Naive B cell (primary cell): ENCODE measurements at regions not wholly inside any gene's neighbourhood (a gene's known extent, or its start where the extent isn't known, plus 50 kb on each side); places are given as distances from the start of the nearest gene placed in this dataset.
"Not testable (repeated sequence)": the region's sequence is repeated elsewhere in the genome, so short reads cannot be mapped to it uniquely, and the experiment has no call there.

Experiments used
- ATAC-seq, 2 donors: fragments of 150-1000 bp; cut with Tn5 transposase; 2 replicates each; pipeline ENCODE4 v1.10.0; 2021; ENCODE audit warnings: low read depth in 2 of 2, mild to moderate bottlenecking in 2 of 2, moderate library complexity in 2 of 2
- DNase-seq: peaks from one replicate; pipeline ENCODE4 v3.0.0; 2022
- H3K27ac Mint-ChIP-seq, 6 donors: one replicate each; pipeline ENCODE4 v1.8.0; 2020 to 2022; ENCODE audit warnings: mild to moderate bottlenecking in 6 of 6, mixed read lengths in 6 of 6, moderate library complexity in 5 of 6, inconsistent platforms in 2 of 6
- H3K27me3 Mint-ChIP-seq, 3 donors: one replicate each; pipeline ENCODE4 v1.8.0; 2021 to 2022; ENCODE audit warnings: mixed read lengths in 3 of 3, mild to moderate bottlenecking in 1 of 3
- H3K36me3 Mint-ChIP-seq, 2 donors: one replicate each; pipeline ENCODE4 v1.8.0; 2020 to 2022; ENCODE audit warnings: mixed read lengths in 2 of 2, inconsistent platforms in 1 of 2, mild to moderate bottlenecking in 1 of 2
- H3K4me1 Mint-ChIP-seq, 3 donors: one replicate each; pipeline ENCODE4 v1.8.0; 2020 to 2022; ENCODE audit warnings: mixed read lengths in 3 of 3, inconsistent platforms in 1 of 3, mild to moderate bottlenecking in 1 of 3, moderate library complexity in 1 of 3
- H3K4me3 Mint-ChIP-seq, 8 donors: one replicate each; pipeline ENCODE4 v1.8.0; 2020 to 2022; ENCODE audit warnings: mild to moderate bottlenecking in 8 of 8, mixed read lengths in 8 of 8, moderate library complexity in 8 of 8, inconsistent platforms in 2 of 8
- H3K9me3 Mint-ChIP-seq, 7 donors: one replicate each; pipeline ENCODE4 v1.8.0; 2020 to 2022; ENCODE audit warnings: mixed read lengths in 7 of 7, mild to moderate bottlenecking in 5 of 7, inconsistent platforms in 2 of 7, moderate library complexity in 1 of 7

GRCh38 chr4:28481565-28481964 is 1620.9 kb downstream of the STIM2 start:
- Mint-ChIP-seq H3K4me3 (no peak overlapping the region), H3K4me1 (no peaks in the 10 kb centered on the region), H3K27ac (no peak overlapping the region), H3K27me3 (no peaks in the 10 kb centered on the region), H3K9me3 (peaks cover 0 to 9% (median 4%) of the 10 kb centered on the region in 7 donors), H3K36me3 (no peaks in the 10 kb centered on the region)
- no peak for DNase-seq
- no peak for ATAC-seq

- peaks cover 0 to 11% (median 4%) of the 10 kb centered on the region in 7 donors for H3K9me3 Mint-ChIP-seq
- no peaks in the 10 kb centered on the region for H3K27me3 Mint-ChIP-seq
- no peak for DNase-seq
Observed at GRCh38 chr4:28482580-28483270, 1622.1 kb downstream of the STIM2 start.

GRCh38 chr4:28488021-28488420 is 1627.4 kb downstream of the STIM2 start:
- H3K27me3 Mint-ChIP-seq = no peaks in the 10 kb centered on the region
- H3K27ac Mint-ChIP-seq = no peak overlapping the region
- ATAC-seq (no peak), DNase-seq (no peak)
- peaks cover 0 to 11% (median 4%) of the 10 kb centered on the region in 7 donors for H3K9me3 Mint-ChIP-seq
- H3K4me1 Mint-ChIP-seq = no peaks in the 10 kb centered on the region
- no peak overlapping the region for H3K4me3 Mint-ChIP-seq
- H3K36me3 Mint-ChIP-seq = no peaks in the 10 kb centered on the region

More at GRCh38 chr4:28482580-28483270, 1622.1 kb downstream of the STIM2 start:
- Mint-ChIP-seq H3K27ac (no peak overlapping the region), H3K36me3 (no peaks in the 10 kb centered on the region), H3K4me3 (no peak overlapping the region), H3K4me1 (no peaks in the 10 kb centered on the region)
- no peak for ATAC-seq

- H3K27me3 Mint-ChIP-seq = no peaks in the 10 kb centered on the region
- H3K4me1 Mint-ChIP-seq = no peaks in the 10 kb centered on the region
- H3K4me3 Mint-ChIP-seq = no peak overlapping the region
- H3K27ac Mint-ChIP-seq = no peak overlapping the region
- H3K36me3 Mint-ChIP-seq = no peaks in the 10 kb centered on the region
- ATAC-seq = no peak
- no peak for DNase-seq
- H3K9me3 Mint-ChIP-seq = peaks cover 2 to 26% (median 5%) of the 10 kb centered on the region in 7 donors
Observed at GRCh38 chr4:28490669-28491068, 1630.0 kb downstream of the STIM2 start.

GRCh38 chr4:28505064-28505463 is 1644.4 kb downstream of the STIM2 start:
- no peak for DNase-seq
- H3K27ac Mint-ChIP-seq = no peak overlapping the region
- H3K4me1 Mint-ChIP-seq = no peaks in the 10 kb centered on the region
- no peak overlapping the region for H3K4me3 Mint-ChIP-seq
- ATAC-seq = no peak
- no peaks in the 10 kb centered on the region for H3K27me3 Mint-ChIP-seq
- H3K36me3 Mint-ChIP-seq = no peaks in the 10 kb centered on the region
- H3K9me3 Mint-ChIP-seq = peaks cover 0 to 12% (median 0%) of the 10 kb centered on the region in 7 donors

GRCh38 chr4:28508636-28509035 is 1648.0 kb downstream of the STIM2 start:
- H3K9me3 Mint-ChIP-seq = peaks cover 0 to 8% (median 1%) of the 10 kb centered on the region in 7 donors
- no peaks in the 10 kb centered on the region for H3K4me1 Mint-ChIP-seq
- ATAC-seq (no peak), DNase-seq (no peak)
- H3K4me3 Mint-ChIP-seq = no peak overlapping the region
- no peak overlapping the region for H3K27ac Mint-ChIP-seq
- no peaks in the 10 kb centered on the region for H3K36me3 Mint-ChIP-seq
- no peaks in the 10 kb centered on the region for H3K27me3 Mint-ChIP-seq

GRCh38 chr4:28514766-28515165 is 1654.1 kb downstream of the STIM2 start:
- not testable (repeated sequence) for H3K36me3 Mint-ChIP-seq, H3K4me3 Mint-ChIP-seq, H3K27me3 Mint-ChIP-seq, ATAC-seq, H3K4me1 Mint-ChIP-seq, H3K27ac Mint-ChIP-seq, DNase-seq
- H3K9me3 Mint-ChIP-seq = peaks cover 0 to 11% (median under 1%) of the 10 kb centered on the region in 7 donors

- no peaks in the 10 kb centered on the region for H3K4me1 Mint-ChIP-seq
- ATAC-seq = no peak
- no peaks in the 10 kb centered on the region for H3K27me3 Mint-ChIP-seq
- H3K4me3 Mint-ChIP-seq = no peak overlapping the region
- no peak overlapping the region for H3K27ac Mint-ChIP-seq
- H3K9me3 Mint-ChIP-seq = peaks cover 0 to 11% (median 2%) of the 10 kb centered on the region in 7 donors
- H3K36me3 Mint-ChIP-seq = no peaks in the 10 kb centered on the region
- DNase-seq = no peak
Observed at GRCh38 chr4:28518561-28519165, 1658.0 kb downstream of the STIM2 start.

GRCh38 chr4:28523681-28524190 is 1663.1 kb downstream of the STIM2 start:
- Mint-ChIP-seq H3K4me3 (no peak overlapping the region), H3K9me3 (peaks cover 0 to 9% (median 0%) of the 10 kb centered on the region in 7 donors), H3K27ac (no peak overlapping the region), H3K27me3 (no peaks in the 10 kb centered on the region), H3K4me1 (no peaks in the 10 kb centered on the region), H3K36me3 (no peaks in the 10 kb centered on the region)
- DNase-seq (no peak), ATAC-seq (no peak)

- Mint-ChIP-seq H3K27ac (no peak overlapping the region), H3K9me3 (peaks cover 0 to 10% (median 3%) of the 10 kb centered on the region in 7 donors), H3K4me3 (no peak overlapping the region), H3K27me3 (no peaks in the 10 kb centered on the region), H3K4me1 (no peaks in the 10 kb centered on the region), H3K36me3 (no peaks in the 10 kb centered on the region)
- no peak for ATAC-seq
- DNase-seq = no peak
Observed at GRCh38 chr4:28536124-28536523, 1675.5 kb downstream of the STIM2 start.

GRCh38 chr4:28545986-28546385 is 1685.3 kb downstream of the STIM2 start:
- Mint-ChIP-seq H3K36me3 (no peaks in the 10 kb centered on the region), H3K4me3 (no peak overlapping the region), H3K4me1 (no peaks in the 10 kb centered on the region), H3K9me3 (peaks cover 0 to 5% (median 2%) of the 10 kb centered on the region in 7 donors), H3K27ac (no peak overlapping the region), H3K27me3 (no peaks in the 10 kb centered on the region)
- ATAC-seq = no peak
- no peak for DNase-seq

GRCh38 chr4:28548136-28548535 is 1687.5 kb downstream of the STIM2 start:
- ATAC-seq (no peak), DNase-seq (no peak)
- no peaks in the 10 kb centered on the region for H3K36me3 Mint-ChIP-seq
- H3K27ac Mint-ChIP-seq = no peak overlapping the region
- H3K4me3 Mint-ChIP-seq = no peak overlapping the region
- no peaks in the 10 kb centered on the region for H3K27me3 Mint-ChIP-seq
- H3K4me1 Mint-ChIP-seq = no peaks in the 10 kb centered on the region
- H3K9me3 Mint-ChIP-seq = peaks cover 0 to 5% (median 0%) of the 10 kb centered on the region in 7 donors

- DNase-seq (no peak), ATAC-seq (no peak)
- no peaks in the 10 kb centered on the region for H3K27me3 Mint-ChIP-seq
- H3K9me3 Mint-ChIP-seq = peaks cover 0 to 7% (median 3%) of the 10 kb centered on the region in 7 donors
- no peak overlapping the region for H3K27ac Mint-ChIP-seq
- H3K4me1 Mint-ChIP-seq = no peaks in the 10 kb centered on the region
- no peaks in the 10 kb centered on the region for H3K36me3 Mint-ChIP-seq
- H3K4me3 Mint-ChIP-seq = no peak overlapping the region
Observed at GRCh38 chr4:28548594-28548993, 1688.0 kb downstream of the STIM2 start.

GRCh38 chr4:28555866-28556265 is 1695.2 kb downstream of the STIM2 start:
- no peak overlapping the region for H3K27ac Mint-ChIP-seq
- peaks cover 0 to 10% (median 4%) of the 10 kb centered on the region in 7 donors for H3K9me3 Mint-ChIP-seq
- H3K36me3 Mint-ChIP-seq = no peaks in the 10 kb centered on the region
- DNase-seq = no peak
- no peak for ATAC-seq
- no peak overlapping the region for H3K4me3 Mint-ChIP-seq
- no peaks in the 10 kb centered on the region for H3K4me1 Mint-ChIP-seq
- H3K27me3 Mint-ChIP-seq = no peaks in the 10 kb centered on the region
